ENCODE measurements at regions not wholly inside any gene's neighbourhood (a gene's known extent, or its start where the extent isn't known, plus 50 kb on each side); places are given as distances from the start of the nearest gene placed in this dataset.

- TF ChIP-seq CTCF (optimal IDR thresholded peaks at IDR 0.05 in 1 of 3, IDR thresholded peaks at IDR 0.05 in 1 of 3, conservative IDR thresholded peaks at IDR 0.05 in 1 of 3; ENCODE audit: extremely low read depth in 1 of 3, insufficient read depth in 2 of 3, low read length in 3 of 3) (no peak), EZH2 (IDR thresholded peaks at IDR 0.05; ENCODE audit: low read length) (no peak)
These were observed 86.9 kb upstream of the GORAB start for GRCh38 chr1:170445096-170445495.

Measured in keratinocyte (primary cell).